Dedifferentiated amniotic fluid mesenchymal stem cell (primary cell): ENCODE measurements at regions not wholly inside any gene's neighbourhood (a gene's known extent, or its start where the extent isn't known, plus 50 kb on each side); places are given as distances from the start of the nearest gene placed in this dataset.

ENCODE experiments used
- DNase-seq: peaks from one replicate; pipeline ENCODE4 v3.0.0-alpha.2; 2016; ENCODE audit errors: extremely low spot score

DNA sequence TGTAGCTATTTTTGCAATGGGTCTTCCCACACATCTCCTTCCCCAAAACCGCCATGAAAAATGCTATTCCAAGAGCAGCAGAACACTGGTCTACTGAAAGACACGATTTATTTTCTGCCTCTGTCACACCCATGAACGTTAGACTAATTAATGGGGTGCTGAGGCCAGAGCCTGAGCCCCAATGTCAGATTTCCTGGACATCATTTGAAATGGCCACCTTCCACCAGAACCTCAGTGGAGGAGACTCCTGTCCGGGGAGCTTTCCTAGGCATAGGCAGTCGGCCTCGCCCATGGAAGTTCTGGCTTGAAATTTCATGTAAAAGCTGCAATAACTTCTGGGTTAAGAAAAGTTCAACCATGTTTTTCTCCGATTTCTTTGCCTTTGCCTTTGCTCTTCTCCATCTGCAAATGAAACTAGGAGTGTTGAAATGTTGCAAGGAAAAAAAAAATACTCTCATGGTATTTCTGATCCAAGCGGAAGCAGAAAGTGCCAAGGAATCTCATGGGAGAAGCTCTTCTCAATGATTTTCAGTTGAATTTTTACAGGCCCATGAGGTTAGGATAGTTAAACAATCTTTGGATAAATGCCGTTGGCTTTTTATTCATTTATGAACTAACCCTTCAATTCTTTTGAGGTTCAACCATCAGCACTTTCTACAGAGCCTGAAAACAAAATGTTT, 570.8 kb upstream of the MGMT start:
- DNase-seq, result no peak

DNA sequence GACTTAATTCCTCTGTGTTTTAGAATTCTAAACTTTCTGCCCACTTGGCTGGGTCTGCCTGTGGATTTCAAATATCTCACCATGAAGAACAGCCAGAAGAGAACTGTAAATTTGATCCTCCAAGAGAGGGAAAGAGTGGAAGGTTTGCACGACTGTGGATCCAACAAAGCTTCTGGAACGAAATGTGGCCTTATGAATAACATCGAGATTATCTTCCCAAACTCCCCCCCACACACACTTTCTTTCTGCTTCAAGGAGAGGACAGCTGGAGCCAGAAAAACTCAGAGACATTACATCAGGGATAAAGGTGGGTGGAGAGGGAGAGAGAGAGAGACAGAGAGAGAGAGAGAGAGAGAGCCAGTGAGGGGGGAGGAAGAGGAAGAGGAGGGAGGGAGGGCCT, 570.1 kb upstream of the MGMT start:
- DNase-seq, result no peak

DNA sequence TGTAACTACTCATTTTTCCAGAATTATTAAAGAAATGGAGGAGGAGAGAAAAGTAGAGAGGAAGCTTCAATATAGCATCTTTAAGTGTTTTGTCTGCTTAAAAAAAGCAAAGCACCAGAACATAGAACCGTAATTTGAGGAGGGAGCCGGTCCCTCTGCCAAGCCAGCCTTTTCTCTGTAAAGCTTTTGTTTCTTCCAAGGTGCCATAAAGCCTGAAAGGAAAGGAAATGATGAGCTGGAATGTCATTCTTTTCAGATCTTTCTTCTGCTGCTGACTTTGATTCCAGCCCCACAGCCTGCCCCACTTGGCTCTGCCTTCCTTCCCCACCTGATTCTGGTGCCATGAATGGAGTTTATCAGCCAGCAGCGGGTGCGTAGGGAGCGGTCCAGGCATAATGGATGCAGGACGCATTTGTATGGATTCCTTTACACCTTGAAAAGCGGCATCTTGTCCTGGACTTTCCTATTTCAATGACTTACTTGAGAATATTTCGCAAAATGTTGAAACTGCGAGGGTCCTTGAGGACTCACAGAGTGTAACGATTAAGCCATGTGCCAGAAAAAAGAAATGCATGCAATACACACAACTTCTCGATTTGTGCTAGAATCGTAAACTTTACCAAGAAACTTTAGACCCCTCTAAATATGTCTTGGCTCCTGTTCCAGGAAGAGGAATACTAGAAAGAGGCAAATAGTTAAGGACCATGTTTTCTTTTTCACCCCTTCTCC, 569.5 kb upstream of the MGMT start:
- no peak for DNase-seq

DNA sequence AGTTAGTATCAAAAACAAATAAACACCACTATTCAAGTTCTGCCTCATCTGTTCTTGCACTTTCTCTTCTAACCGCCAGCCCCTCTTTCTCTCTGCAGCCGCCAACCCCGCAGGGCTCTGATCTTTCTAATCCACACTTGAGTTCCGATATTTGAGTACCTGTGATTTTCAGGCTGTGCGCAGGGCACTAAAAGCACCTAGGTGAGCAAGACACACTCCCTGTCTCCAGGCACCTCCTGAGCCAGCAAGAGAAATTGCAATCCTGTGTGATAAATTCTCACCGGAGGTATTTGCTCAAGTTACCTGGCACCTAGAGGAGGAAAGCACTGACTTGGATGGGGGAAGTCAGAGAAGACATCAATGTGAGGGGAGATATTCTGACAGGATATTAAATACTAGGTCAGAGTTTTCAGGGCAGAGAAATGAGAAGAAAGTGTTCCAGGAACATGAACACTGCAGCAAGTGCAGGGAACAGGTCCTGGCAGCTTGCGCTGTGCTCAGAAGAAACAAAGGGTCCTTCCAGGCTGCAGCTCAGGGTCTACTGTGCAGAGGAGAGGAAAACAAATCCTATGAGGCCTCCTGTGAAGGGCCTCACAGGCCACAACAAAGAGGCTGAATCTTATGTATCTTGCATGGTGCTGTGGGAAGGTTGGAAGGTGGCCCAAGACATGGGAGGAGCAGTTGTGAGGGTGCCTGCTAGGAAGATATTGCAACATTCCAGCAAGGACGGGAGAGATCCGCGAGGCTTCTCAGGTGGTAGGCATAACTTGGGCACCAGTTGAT, 568.7 kb upstream of the MGMT start:
- no peak for DNase-seq

DNA sequence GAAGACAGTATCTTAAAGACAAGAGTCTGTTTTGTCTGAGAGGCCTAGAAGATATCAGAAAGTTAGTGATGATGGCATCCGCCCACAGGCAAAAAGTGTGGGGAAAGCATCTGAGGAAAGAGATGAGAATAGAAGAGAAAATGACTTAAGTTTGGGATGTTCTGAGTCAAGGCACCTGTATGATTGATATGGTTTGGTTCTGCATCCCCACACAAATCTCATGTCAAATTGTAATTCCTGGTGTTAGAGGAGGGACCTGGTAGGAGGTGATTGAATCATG, 568.2 kb upstream of the MGMT start:
- DNase-seq, result no peak

DNA sequence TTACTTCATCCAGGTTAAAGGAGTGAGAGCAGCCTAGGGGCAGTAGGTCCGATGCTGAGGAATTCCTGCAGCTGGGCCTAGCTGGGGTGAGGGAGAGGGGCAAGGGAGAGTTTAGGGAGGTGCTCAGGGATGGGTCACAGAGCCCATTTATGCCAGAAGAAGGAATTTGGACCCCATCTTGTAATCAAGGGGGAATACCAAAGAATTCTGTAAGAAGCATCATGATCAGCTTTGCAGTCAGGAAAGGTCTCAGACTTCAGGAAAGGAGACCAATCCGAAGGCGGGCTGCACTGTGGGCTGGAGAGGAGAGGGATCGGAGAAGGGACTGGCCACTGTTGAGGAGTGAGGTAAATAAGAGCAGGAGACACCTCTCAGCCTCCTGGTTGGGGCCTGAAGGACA, 566.6 kb upstream of the MGMT start:
- DNase-seq, result no peak

DNA sequence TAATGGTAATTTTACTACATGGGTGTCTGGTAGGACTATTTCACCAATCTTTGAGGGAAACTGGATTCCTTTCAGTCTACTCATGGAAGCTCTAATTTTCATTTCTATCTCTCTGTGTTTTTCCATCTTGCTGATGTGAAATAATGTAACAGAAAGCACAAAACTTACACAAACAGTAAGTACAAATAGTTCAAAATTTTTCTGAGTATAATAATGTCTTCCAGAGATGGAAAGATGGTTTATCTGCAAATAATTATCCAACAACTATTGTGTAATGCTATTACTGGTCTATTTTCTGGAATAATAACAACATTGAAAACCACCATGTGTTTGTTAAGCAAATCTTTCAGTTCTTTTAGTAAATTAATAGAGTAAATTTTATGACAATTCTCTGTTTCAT, 565.8 kb upstream of the MGMT start:
- DNase-seq, result no peak

DNA sequence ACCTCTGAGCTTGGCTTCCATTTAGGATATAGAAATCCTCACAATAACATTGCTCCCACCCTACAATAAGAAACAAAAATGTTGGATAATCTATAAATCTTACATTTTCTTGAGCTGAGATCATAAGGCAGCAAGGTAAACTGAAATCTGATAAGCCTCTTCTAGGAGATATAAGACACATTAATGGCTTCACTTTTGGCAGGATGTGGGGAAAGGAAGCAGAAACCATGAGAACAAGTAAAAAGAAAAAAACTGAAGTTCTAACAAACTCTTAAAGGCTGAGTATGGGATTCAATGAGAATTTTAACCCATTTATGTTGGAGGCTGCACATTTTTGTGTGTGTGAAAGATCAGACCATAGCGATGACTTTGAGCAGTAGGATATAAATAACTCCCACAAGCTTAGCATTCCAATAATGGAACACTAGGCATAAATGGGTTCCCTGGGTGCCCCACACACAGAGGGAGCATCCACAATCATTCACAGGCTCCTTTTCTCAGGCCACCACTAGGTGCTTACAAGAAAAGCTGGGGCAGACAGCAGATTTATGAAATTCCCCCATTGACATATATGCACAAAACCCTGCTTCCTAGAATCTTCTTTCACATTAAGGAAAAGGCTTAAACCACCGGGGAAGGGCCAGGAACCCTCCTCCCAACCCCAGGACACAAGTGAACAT, 564.9 kb upstream of the MGMT start:
- DNase-seq, result no peak

DNA sequence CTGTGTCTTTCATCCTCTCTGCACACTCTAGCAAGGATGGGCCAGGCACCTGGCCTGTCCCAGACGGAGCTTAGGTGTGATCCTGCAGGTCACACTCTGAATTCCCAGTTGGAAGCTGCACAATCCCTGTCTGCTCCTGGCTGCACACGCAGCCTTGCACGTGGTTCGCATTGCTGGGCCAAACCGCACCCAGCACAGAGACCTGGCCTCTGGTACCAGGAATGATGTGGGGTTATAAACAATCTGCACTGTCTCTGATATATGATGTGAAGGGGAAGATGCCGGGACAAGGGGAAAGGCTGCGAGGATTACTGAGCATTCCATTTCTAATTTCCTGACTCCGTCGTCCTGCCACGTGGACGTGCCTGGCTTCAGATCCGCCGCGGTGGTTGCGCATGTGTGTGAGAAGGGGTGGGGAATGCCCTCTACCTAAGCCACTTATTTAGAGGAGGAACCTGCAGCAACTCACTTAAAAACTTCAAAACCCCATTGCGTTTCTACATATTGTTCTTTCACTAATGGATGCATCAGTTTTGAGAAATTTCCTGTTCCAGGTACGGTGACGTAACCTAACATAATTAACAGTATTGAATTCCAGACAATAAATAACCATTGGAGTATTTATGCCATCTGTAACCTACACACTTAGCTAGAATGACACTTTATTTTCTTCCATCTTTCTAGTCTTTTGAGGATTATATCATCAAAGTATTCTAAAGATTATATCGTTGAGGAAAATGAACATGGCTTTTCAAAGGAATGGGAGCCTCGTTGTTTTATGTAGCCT, 559.7 kb upstream of the MGMT start:
- DNase-seq, result no peak

DNA sequence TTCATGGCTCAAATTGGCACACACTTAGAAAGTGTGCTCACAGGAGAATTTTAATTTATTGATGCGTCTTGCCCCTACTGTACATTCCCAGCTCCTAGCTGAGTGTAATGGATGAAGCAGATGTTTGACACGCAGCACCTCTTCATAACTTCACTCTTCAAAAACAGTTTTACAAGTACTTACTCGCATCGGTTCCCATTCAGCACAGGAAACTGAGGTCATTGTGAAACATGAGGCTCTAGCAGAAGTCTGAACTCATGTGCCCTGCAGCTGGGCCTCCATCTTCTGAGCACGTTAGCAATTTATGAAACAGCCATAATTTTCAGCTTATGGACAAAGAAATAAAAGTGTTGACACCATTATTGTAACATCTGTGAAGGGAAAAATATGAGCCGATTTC, 558.9 kb upstream of the MGMT start:
- DNase-seq, result no peak

DNA sequence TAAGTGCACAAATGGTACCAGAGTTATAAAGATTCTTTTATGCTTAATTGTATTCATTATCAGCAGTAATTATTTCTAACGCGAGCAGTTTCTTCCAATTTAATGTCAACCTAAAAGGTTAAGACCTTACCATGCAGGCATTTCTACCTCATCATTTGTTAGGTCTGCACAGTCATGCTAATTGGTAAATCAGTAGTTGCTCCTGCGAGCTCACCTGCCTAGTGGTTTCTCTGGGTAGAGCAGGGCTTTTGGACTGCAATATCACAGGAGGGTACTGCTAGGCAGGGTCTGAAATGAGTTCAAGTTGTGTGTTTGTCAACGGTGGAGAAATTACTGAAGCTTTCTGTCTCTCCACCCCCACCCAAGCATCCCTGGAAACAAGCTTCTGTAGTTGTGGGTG, 558.5 kb upstream of the MGMT start:
- no peak for DNase-seq

DNA sequence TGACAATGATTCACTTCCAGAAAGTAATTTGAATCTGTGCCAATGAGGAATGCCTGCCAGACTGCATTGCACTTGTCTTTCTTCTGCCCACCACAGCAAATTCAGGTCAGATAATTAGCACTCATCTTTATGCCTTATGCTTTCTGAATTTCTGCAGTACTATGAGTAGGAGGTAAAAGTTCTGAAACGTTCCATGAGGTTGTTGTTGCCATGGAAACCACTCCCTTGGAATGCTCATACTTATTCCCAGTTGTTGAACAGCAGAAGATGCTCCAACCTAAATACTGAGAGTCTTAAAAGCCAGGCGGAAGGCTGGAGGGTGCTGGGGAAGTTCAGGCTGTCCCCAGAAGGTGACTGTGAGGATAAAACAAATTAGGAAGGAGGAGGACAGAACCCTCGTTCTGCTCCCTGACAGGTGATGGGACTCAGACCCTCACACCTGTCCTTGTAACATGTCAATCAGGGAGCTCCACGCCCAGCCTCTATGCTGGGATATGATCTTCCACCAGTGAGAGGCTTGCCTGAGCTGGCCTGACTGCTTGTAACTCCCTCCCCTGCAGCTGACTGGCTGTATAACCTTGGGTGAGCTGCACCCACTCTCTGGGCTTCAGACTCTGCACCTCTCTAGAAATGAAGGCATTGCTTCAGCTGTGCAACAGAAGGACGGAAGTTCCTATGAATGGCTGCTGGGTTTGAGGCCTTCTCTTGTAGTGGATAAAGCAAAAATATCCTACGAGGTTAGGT, 554.3 kb upstream of the MGMT start:
- no peak for DNase-seq

DNA sequence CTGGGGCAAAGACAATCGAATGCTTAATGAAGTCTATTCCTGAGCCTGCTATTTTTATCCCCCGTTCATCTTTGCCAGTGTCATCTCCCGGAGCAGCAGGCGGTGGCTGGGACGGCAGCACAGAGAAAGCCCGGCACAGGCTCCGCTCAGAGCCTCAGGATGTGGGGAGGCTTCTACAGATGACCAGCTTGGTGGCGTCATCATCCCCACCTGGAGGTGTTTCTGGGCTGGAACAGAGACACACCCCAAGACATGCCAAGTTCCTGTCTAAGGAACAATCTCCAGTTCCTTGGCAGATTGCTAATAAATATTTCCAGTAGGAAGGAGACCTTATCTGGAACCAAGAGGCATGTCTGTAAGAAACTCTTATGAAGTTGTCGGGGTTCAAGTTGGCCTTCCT, 552.4 kb upstream of the MGMT start:
- no peak for DNase-seq

DNA sequence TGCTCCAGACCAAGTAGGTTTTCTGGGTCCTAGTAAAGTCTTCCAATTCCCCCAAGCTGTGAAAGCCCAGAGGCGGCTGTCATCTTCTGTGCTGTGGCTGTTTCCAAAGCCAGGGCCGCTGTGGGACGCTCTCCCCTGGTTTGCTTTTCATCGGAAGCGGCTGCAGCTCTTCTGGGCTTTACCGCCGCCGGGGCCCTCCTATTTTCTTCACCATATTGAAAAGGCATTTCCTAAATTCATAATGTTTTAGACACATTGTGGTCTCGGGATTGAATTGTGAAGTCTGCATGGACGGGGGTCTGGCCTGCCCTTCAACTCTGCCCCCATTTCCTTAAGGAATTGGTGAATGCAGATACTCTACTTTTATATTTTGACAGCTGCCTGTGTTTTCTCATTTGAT, 551.4 kb upstream of the MGMT start:
- DNase-seq, result no peak

DNA sequence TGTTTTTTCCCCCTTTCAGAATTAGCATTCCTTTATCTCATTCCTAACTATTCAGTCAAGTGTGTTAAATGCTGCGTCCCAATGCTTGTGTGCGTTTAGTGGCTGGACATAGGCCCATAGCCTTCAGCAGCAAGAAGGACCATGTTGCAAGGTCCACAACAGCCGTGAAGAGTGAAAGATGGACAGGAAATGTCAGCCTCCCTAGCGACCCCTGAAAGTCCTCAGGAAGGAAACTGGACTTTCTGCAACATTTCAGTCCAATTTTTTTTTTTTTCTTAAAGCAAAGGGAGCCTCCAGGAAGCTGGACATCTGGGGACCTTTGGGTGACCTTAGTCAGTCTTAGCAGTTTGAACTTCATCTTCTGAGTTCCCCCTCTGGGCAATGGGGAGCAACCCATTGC, 550.7 kb upstream of the MGMT start:
- DNase-seq, result no peak

DNA sequence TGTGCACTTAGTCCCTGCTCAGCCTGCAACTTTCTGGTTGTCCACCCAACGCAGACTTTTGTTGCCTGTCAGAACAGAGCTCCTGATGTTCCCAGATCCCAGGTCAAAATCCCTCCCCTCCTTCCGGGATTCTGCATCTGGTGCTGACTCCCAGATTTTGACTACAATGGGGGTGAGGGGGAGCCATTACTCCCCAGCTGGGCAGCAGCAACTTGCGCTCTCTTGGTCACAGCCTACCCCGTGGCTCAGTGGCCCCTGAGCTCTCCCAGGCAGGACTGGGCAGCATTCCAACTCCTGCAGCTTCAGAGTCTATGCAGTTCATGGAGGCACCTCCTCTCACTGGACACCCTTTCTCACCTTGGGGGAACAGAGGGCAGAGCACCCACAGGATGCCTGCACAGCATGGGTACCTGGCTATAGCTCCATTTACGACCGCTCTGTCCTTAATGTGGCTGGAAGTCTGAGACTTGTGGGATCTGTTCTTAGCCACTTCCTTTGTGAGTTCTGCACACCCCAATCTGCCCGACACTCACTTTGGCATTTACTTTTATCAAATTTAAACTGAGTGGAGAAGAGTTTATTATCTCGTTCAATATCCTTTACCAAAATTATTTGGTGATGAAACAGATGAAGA, 545.5 kb upstream of the MGMT start:
- no peak for DNase-seq

DNA sequence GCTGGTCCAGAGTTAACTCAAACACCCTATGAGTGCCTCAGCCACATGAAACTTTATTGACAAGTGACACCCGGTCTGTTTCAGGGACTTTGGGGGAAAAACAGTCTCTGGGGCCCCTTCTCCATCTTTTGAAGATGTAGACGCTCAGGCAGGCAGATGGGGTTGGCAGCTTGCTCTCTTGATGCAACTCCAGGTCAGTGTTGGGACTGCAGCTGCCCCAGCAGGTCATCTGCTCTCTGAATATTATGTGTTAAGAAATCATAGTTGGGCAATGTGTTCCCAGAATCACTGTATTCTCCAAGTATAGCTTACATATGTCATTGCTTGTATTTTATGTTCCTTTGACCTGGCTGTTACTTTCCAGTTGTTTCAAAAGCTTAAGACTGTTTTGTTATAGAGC, 544.9 kb upstream of the MGMT start:
- no peak for DNase-seq

DNA sequence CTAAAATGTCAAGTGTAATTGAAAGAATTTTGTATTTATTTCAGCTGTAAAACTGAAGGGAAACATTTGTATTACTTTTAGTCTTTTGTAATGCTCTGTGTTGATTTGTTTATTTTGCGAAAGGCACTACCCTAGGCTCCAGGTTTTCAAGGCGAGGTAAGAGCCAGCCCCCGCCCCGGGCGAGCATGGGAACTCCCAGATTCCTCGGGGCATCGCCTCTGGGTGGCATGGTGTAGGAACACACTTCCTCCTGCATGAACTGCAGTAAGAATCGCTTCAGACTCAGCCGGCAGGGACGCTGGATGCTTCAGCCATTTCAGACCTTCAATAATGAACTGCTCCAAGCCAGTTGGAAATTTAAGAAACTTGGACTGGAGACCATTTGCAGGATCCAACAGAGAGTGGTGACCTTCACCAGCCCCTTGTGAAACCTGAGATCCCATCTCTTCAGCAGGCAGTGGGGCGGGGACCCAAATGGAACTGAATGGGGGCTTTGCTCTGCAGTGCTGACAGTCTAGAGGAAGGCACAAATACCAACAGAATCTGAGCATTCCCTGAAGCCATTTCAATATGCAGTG, 544.3 kb upstream of the MGMT start:
- DNase-seq, result no peak

DNA sequence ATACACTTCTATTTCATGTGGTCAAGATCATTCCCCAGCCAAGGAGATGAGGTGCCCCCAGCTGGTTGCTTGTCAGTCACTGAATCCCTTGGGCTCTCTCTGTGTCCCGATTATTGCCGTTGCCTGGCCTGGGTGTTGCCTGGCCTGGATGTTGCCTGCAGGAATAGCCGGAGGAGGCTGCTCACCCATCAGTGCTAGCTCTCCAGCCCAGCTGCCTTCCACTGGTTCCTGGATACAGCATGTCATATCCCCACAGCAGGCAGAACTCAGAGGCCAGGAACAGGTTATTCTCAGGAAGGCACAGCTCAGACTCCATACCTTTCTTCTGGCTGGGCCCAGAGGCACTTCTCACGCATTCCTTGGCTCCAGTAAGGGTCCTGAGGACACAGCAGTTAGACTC, 542.1 kb upstream of the MGMT start:
- DNase-seq, result no peak

DNA sequence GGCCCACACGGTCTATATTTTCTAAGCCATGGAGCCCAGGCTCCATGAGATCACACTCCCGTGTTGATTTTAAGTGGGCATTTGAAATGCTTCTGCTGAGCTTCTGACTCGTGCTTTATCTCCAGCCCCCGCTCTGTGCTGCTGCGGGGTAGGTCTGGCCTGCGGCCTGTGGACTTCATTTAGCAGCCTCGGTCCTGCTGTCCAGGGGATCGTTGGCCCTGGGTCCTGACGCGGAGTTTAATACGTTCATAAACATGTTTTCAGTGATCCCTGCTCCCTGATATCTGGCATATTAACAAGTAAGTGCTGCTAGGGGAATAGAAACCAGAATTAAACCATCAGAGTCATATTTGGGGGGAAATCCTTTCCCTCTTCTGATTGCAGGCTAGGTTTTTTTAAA, 540.3 kb upstream of the MGMT start:
- DNase-seq, result no peak
